GM12872 (cell line): ENCODE measurements at regions not wholly inside any gene's neighbourhood (a gene's known extent, or its start where the extent isn't known, plus 50 kb on each side); places are given as distances from the start of the nearest gene placed in this dataset.

Source experiments
- TF ChIP-seq, protein P1 (sequence below): IDR thresholded peaks from 3 replicates; pipeline ENCODE4 v1.5.1; 2011; ENCODE audit warnings: low read depth, mild to moderate bottlenecking, low read length, moderate library complexity; ENCODE audit not compliant: insufficient read depth

DNA sequence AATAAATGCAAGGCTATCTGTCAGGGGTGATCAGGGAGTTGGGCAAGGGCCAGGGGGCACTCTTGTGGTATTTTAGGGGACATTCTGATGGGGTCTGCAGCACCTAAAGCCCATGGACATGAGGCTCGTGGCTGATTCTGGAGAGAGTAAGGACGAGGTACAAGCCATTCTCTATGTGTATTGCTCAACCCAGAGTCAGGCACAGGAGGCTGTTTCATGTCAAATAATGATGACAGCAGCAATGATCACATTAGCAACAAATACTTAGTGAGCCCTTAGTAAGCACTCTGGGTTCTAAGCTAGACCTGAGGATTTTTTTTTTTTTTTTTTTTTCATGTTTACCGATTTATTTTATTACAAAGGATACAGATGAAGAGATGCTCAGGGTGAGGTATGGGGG, 83.5 kb upstream of the THY1 start:
- TF ChIP-seq, protein P1, sequence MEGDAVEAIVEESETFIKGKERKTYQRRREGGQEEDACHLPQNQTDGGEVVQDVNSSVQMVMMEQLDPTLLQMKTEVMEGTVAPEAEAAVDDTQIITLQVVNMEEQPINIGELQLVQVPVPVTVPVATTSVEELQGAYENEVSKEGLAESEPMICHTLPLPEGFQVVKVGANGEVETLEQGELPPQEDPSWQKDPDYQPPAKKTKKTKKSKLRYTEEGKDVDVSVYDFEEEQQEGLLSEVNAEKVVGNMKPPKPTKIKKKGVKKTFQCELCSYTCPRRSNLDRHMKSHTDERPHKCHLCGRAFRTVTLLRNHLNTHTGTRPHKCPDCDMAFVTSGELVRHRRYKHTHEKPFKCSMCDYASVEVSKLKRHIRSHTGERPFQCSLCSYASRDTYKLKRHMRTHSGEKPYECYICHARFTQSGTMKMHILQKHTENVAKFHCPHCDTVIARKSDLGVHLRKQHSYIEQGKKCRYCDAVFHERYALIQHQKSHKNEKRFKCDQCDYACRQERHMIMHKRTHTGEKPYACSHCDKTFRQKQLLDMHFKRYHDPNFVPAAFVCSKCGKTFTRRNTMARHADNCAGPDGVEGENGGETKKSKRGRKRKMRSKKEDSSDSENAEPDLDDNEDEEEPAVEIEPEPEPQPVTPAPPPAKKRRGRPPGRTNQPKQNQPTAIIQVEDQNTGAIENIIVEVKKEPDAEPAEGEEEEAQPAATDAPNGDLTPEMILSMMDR, result no peak

- TF ChIP-seq, protein P1, result no peak
These were observed 82.9 kb upstream of the THY1 start for GRCh38 chr11:119505861-119506260.

DNA sequence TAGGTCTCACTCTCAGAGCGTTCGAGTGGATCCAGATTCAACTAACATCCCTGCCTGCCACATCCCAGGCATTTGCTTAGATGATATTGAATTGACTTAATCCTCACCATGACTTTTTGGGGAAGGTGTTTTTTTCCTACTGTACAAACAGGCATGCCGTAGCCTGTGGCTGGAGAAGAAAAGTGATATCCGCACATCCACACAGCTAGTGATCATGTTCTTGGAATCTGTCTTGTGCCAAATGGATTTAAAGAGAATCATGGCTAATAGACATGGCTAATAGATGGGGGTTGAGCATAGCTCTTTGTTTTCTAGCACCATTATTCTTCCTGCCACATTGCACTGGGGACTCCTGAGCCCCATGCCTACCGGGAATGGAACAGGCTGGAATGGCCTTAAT, 82.1 kb upstream of the THY1 start:
- TF ChIP-seq, protein P1, result no peak

GRCh38 chr11:119504371-119504770, 81.4 kb upstream of the THY1 start:
- TF ChIP-seq, protein P1, result no peak

DNA sequence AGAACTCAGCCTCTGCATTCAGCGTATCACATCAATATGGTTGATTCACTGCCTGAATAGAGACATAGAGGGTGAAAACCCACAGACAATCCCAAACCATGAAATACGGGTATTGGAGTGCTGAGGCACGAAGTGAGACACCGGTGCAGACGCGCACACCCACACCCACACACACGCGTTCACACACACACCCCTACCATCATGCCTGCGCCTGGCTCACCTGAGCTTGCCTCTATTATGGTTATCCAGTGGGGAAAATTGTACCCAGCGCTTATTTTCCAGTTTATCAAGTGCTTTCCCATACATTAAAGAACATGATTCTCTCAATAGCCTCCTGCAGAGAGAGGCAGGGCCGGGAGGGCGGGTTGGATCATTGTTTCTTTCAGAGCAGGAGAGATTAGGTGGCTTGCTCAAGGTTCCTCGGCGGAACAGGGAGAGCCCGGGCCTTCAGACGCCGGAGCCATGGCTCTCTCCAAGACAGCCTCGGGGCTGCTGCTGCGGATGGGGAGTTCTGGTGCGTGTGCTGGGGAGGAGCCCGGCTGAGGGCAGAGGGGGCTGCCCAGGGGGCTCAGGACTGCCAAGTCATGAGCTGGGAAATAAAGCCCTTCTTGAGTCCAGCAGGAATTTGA, 78.9 kb upstream of the THY1 start:
- TF ChIP-seq, protein P1, result no peak

GRCh38 chr11:119497717-119498116, 74.7 kb upstream of the THY1 start:
- TF ChIP-seq, protein P1, result no peak

GRCh38 chr11:119496997-119497396, 74.0 kb upstream of the THY1 start:
- TF ChIP-seq, protein P1, result no peak

GRCh38 chr11:119496469-119496868, 73.5 kb upstream of the THY1 start:
- TF ChIP-seq, protein P1, result no peak
